Endothelial cell of umbilical vein (primary cell): ENCODE measurements at regions not wholly inside any gene's neighbourhood (a gene's known extent, or its start where the extent isn't known, plus 50 kb on each side); places are given as distances from the start of the nearest gene placed in this dataset.

Experiments
- BruUV-seq: library from RNA; stranded (reverse); fragments of 400-500 nt; replicated peaks from 2 replicates; lab custom pipeline; 2021; lab: Mats Ljungman, UMichigan
- CTCF ChIA-PET: fragments of 300-600, 350-600 bp; sonication (Branson Sonifier 250); formaldehyde crosslinking; loops from one replicate; lab custom pipeline; 2021; ENCODE audit warnings: antibody characterized with exemption, inconsistent platforms; lab: Charles Lee
- POLR2A ChIA-PET: fragments of 300-600, 350-600 bp; sonication (Branson Sonifier 250); formaldehyde crosslinking; loops from one replicate; lab custom pipeline; 2021; ENCODE audit warnings: antibody characterized with exemption, inconsistent platforms; lab: Charles Lee
- DNase-seq: peaks from one replicate; pipeline ENCODE4 v3.0.0-alpha.2; 2011; ENCODE audit warnings: low read depth, low spot score
- FAIRE-seq: peaks from 2 replicates; lab custom pipeline; 2011; peaks lifted over from hg19 to GRCh38; lab: Jason Lieb, UNC
- H2AFZ ChIP-seq: 2 replicates; pipeline ENCODE4 v1.6.0; 2012; ENCODE audit warnings: low read depth, low read length, control low read depth, inconsistent platforms
- H3K27ac ChIP-seq: 2 replicates; pipeline ENCODE4 v1.5.1; 2011; ENCODE audit warnings: low read depth, mild to moderate bottlenecking, control low read depth, low read length, moderate library complexity; ENCODE audit not compliant: insufficient read depth
- H3K27me3 ChIP-seq, 2 experiments: 2 replicates each; pipeline versions ENCODE4 v1.6.0 to v1.6.1; 2011; ENCODE audit warnings: low read length in 2 of 2, mixed read lengths in 1 of 2; ENCODE audit not compliant: control insufficient read depth in 2 of 2, insufficient read depth in 2 of 2
- H3K36me3 ChIP-seq, 2 experiments: 2 replicates in 1 of 2; 3 replicates in 1 of 2; pipeline ENCODE4 v1.5.1; 2011; ENCODE audit warnings: low read length in 2 of 2, mild to moderate bottlenecking in 1 of 2, moderate library complexity in 1 of 2; ENCODE audit not compliant: control insufficient read depth in 2 of 2, insufficient read depth in 2 of 2; ENCODE audit errors: extremely low read depth in 1 of 2
- H3K4me1 ChIP-seq: 3 replicates; pipeline ENCODE4 v1.5.1; 2011; ENCODE audit warnings: mild to moderate bottlenecking, low read length; ENCODE audit not compliant: control insufficient read depth, insufficient read depth; ENCODE audit errors: extremely low read depth
- H3K4me2 ChIP-seq: 2 replicates; pipeline ENCODE4 v1.6.1; 2011; ENCODE audit warnings: low read length, control low read depth, mixed read lengths; ENCODE audit not compliant: insufficient read depth
- H3K4me3 ChIP-seq, 3 experiments: fragments of 200-600 bp in 1 of 3; sonication (generic), shearing (Covaris generic) in 1 of 3; replicated peaks in 1 of 3; 2 replicates each; pipeline ENCODE4 v1.5.1; 2011 to 2016; ENCODE audit warnings: control low read depth in 3 of 3, low read length in 3 of 3, mild to moderate bottlenecking in 2 of 3, inconsistent platforms in 1 of 3, low read depth in 1 of 3, moderate library complexity in 1 of 3; ENCODE audit not compliant: insufficient read depth in 1 of 3
- H3K79me2 ChIP-seq: 2 replicates; pipeline ENCODE4 v1.6.0; 2012; ENCODE audit warnings: low read length, inconsistent platforms; ENCODE audit not compliant: control insufficient read depth, insufficient read depth
- H3K9ac ChIP-seq: replicated peaks from 2 replicates; pipeline ENCODE3; 2011; ENCODE audit warnings: low read length, control low read depth; ENCODE audit not compliant: insufficient read depth; ENCODE audit errors: extremely low read depth
- H3K9me1 ChIP-seq: replicated peaks from 3 replicates; pipeline ENCODE4 v1.6.0; 2011; ENCODE audit warnings: mild to moderate bottlenecking, low read length; ENCODE audit not compliant: control insufficient read depth, insufficient read depth; ENCODE audit errors: extremely low read depth
- H3K9me3 ChIP-seq: replicated peaks from 2 replicates; pipeline ENCODE4 v1.5.1; 2012; ENCODE audit warnings: low read length, inconsistent platforms; ENCODE audit not compliant: control insufficient read depth, insufficient read depth
- H4K20me1 ChIP-seq: replicated peaks from 2 replicates; pipeline ENCODE3; 2011; ENCODE audit warnings: mild to moderate bottlenecking, low read length; ENCODE audit not compliant: control insufficient read depth, insufficient read depth; ENCODE audit errors: extremely low read depth
- EZH2 ChIP-seq: IDR thresholded peaks from 2 replicates; pipeline ENCODE4 v1.6.1; 2012; ENCODE audit warnings: borderline replicate concordance, low read depth, mild to moderate bottlenecking, moderate library complexity, low read length, inconsistent platforms; ENCODE audit not compliant: severe bottlenecking
- FOS ChIP-seq: IDR thresholded peaks from 2 replicates; pipeline ENCODE4 v1.6.1; 2011; ENCODE audit warnings: mild to moderate bottlenecking, low read length, moderate library complexity, borderline replicate concordance; ENCODE audit not compliant: insufficient read depth
- GATA2 ChIP-seq: IDR thresholded peaks from 2 replicates; pipeline ENCODE4 v1.7.0; 2011; ENCODE audit warnings: low read depth, mild to moderate bottlenecking, moderate library complexity, mixed read lengths, low read length; ENCODE audit not compliant: insufficient read length, insufficient read depth
- JUN ChIP-seq: IDR thresholded peaks from 2 replicates; pipeline ENCODE4 v1.6.1; 2011; ENCODE audit warnings: borderline replicate concordance, low read depth; ENCODE audit not compliant: insufficient read length, insufficient read depth
- MYC ChIP-seq: IDR thresholded peaks from one replicate; pipeline ENCODE4 v1.6.1; 2011; ENCODE audit warnings: mild to moderate bottlenecking, low read depth, low read length
- POLR2A ChIP-seq: IDR thresholded peaks from 2 replicates; pipeline ENCODE4 v1.6.1; 2012; ENCODE audit warnings: low read depth, mild to moderate bottlenecking, control low read depth, low read length
- POLR2AphosphoS5 ChIP-seq: IDR thresholded peaks from 2 replicates; pipeline ENCODE4 v1.6.1; 2012; ENCODE audit warnings: low read depth, mild to moderate bottlenecking, control low read depth, low read length, moderate library complexity; ENCODE audit not compliant: insufficient read depth
- dilution Hi-C: fragments of 300-500 bp; cut with MboI; formaldehyde crosslinking; loops from one replicate; pipeline ENCODE4 v1.15.0; 2019; ENCODE audit warnings: low sequenced_read_pairs; ENCODE audit not compliant: extremely low pct_ligation_motif_present
- intact Hi-C: fragments of 100-400 bp; cut with micrococcal nuclease; formaldehyde crosslinking; loops from one replicate; pipeline ENCODE4 v1.10.0; 2022
- TF ChIP-seq, protein P1 (sequence below): IDR thresholded peaks from 2 replicates; pipeline ENCODE4 v1.6.1; 2011; ENCODE audit not compliant: insufficient read depth, insufficient read length
- TF ChIP-seq, protein P2 (sequence below), 2 donors: IDR thresholded peaks; 1 replicate in 1 of 2; 2 replicates in 1 of 2; pipeline ENCODE4 v1.5.1; 2011; ENCODE audit warnings: low read length in 2 of 2, mild to moderate bottlenecking in 2 of 2, moderate library complexity in 2 of 2, control low read depth in 1 of 2, inconsistent platforms in 1 of 2, low read depth in 1 of 2; ENCODE audit not compliant: insufficient read depth in 1 of 2; ENCODE audit errors: extremely low read depth in 1 of 2

DNA sequence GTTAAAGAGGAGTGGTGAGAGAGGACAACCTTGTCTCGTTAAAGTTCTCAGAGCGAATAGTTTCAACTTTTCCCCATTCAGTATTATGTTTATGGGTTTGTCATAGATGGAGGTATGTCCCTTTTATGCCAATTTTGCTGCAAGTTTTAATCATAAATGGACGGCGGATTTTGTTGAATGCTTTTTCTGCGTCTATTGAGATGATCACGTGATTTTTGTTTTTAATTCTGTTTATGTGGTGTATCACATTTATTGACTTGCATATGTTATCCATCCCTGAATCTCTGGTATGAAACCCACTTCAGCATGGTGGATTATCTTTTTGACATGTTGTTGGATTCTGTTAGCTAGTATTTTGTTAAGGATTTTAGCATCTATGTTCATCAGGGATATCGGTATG, 1123.8 kb upstream of the KLHL29 start:
- dilution Hi-C loops, result no loop called here
- Histone ChIP-seq H3K4me3 (no peak overlapping the region), H3K27ac (no peak overlapping the region), H3K9me3 (no peaks in the 10 kb centered on the region), H4K20me1 (no peaks in the 10 kb centered on the region), H2AFZ (no peak overlapping the region), H3K36me3 (no peaks in the 10 kb centered on the region), H3K27me3 (no peaks in the 10 kb centered on the region), H3K4me1 (no peaks in the 10 kb centered on the region), H3K9ac (no peak overlapping the region), H3K4me2 (no peak overlapping the region), H3K9me1 (no peaks in the 10 kb centered on the region), H3K79me2 (no peaks in the 10 kb centered on the region)
- intact Hi-C loops, result no loop called here
- ChIA-PET POLR2A (no interaction called here), CTCF (no interaction called here)
- no peak for TF ChIP-seq JUN
- no peak for TF ChIP-seq POLR2A
- TF ChIP-seq POLR2AphosphoS5, result no peak
- no peak for TF ChIP-seq FOS
- TF ChIP-seq, protein P1, sequence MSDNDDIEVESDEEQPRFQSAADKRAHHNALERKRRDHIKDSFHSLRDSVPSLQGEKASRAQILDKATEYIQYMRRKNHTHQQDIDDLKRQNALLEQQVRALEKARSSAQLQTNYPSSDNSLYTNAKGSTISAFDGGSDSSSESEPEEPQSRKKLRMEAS, result no peak
- TF ChIP-seq, protein P2, sequence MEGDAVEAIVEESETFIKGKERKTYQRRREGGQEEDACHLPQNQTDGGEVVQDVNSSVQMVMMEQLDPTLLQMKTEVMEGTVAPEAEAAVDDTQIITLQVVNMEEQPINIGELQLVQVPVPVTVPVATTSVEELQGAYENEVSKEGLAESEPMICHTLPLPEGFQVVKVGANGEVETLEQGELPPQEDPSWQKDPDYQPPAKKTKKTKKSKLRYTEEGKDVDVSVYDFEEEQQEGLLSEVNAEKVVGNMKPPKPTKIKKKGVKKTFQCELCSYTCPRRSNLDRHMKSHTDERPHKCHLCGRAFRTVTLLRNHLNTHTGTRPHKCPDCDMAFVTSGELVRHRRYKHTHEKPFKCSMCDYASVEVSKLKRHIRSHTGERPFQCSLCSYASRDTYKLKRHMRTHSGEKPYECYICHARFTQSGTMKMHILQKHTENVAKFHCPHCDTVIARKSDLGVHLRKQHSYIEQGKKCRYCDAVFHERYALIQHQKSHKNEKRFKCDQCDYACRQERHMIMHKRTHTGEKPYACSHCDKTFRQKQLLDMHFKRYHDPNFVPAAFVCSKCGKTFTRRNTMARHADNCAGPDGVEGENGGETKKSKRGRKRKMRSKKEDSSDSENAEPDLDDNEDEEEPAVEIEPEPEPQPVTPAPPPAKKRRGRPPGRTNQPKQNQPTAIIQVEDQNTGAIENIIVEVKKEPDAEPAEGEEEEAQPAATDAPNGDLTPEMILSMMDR (IDR thresholded peaks at IDR 0.05; ENCODE audit: extremely low read depth in 1 of 2, insufficient read depth in 1 of 2, low read depth in 1 of 2, low read length in 2 of 2), result no peak
- TF ChIP-seq GATA2, result no peak
- no peak for TF ChIP-seq EZH2
- no peak for TF ChIP-seq MYC
- DNase-seq, result no peak
- BruUV-seq, result no TSS peak
- FAIRE-seq, result no peak
